Hindlimb muscle (tissue), 1 donor: ENCODE measurements at regions not wholly inside any gene's neighbourhood (a gene's known extent, or its start where the extent isn't known, plus 50 kb on each side); places are given as distances from the start of the nearest gene placed in this dataset.
A peak's percentile ranks its signal among the peaks of the same experiment; 100 is the strongest.

Experiments used
- DNase-seq: peaks from one replicate; pipeline ENCODE4 v3.0.0-alpha.2; 2013

GRCh38 chr17:71993363-71993762 is 127.5 kb upstream of the SOX9 start:
- DNase-seq, result no peak

- no peak for DNase-seq
Observed at GRCh38 chr17:71995590-71995989, 125.2 kb upstream of the SOX9 start.

- no peak for DNase-seq
Observed at GRCh38 chr17:72004011-72004427, 116.8 kb upstream of the SOX9 start.

- no peak for DNase-seq
Observed at GRCh38 chr17:72004611-72005331, 116.0 kb upstream of the SOX9 start.

GRCh38 chr17:72005332-72006163 is 115.3 kb upstream of the SOX9 start:
- no peak for DNase-seq

- DNase-seq, result no peak
Observed at GRCh38 chr17:72008236-72008876, 112.5 kb upstream of the SOX9 start.

- DNase-seq, result no peak
Observed at GRCh38 chr17:72011561-72011960, 109.3 kb upstream of the SOX9 start.

GRCh38 chr17:72021417-72022041 is 99.3 kb upstream of the SOX9 start:
- no peak for DNase-seq

- no peak for DNase-seq
Observed at GRCh38 chr17:72022328-72023275, 98.2 kb upstream of the SOX9 start.

GRCh38 chr17:72024457-72024856 is 96.4 kb upstream of the SOX9 start:
- no peak for DNase-seq

GRCh38 chr17:72025113-72025512 is 95.7 kb upstream of the SOX9 start:
- DNase-seq, result no peak

GRCh38 chr17:72030067-72030899 is 90.5 kb upstream of the SOX9 start:
- peak; percentile 54 for DNase-seq

GRCh38 chr17:72031219-72031884 is 89.5 kb upstream of the SOX9 start:
- no peak for DNase-seq

GRCh38 chr17:72033334-72033733 is 87.5 kb upstream of the SOX9 start:
- DNase-seq, result no peak

- no peak for DNase-seq
Observed at GRCh38 chr17:72034000-72034399, 86.8 kb upstream of the SOX9 start.

GRCh38 chr17:72038427-72038826 is 82.4 kb upstream of the SOX9 start:
- DNase-seq, result no peak

GRCh38 chr17:72039490-72039889 is 81.3 kb upstream of the SOX9 start:
- no peak for DNase-seq

GRCh38 chr17:72046178-72046577 is 74.6 kb upstream of the SOX9 start:
- DNase-seq, result no peak

GRCh38 chr17:72046643-72047612 is 73.9 kb upstream of the SOX9 start:
- no peak for DNase-seq
